Heart left ventricle (tissue), 16 donors: ENCODE measurements at regions not wholly inside any gene's neighbourhood (a gene's known extent, or its start where the extent isn't known, plus 50 kb on each side); places are given as distances from the start of the nearest gene placed in this dataset.

Experiments
- ATAC-seq, 4 donors: fragments of 200-7000 bp; cut with Tn5 transposase; one replicate each; pipeline ENCODE4 v1.9.1; 2020 to 2022; ENCODE audit warnings: moderate library complexity in 4 of 4, mild to moderate bottlenecking in 3 of 4, moderate number of reproducible peaks in 1 of 4
- DNase-seq, 5 donors: peaks; one replicate each; pipeline ENCODE4 v3.0.0-alpha.2; 2020
- H3K27ac ChIP-seq, 12 donors: fragments of 200-600 bp; sonication (generic) in 4 of 12; one replicate each; pipeline versions ENCODE4 v1.5.0 to v1.8.0; 2016 to 2022; ENCODE audit warnings: mild to moderate bottlenecking in 2 of 12
- H3K27me3 ChIP-seq, 9 donors: fragments of 200-600 bp; sonication (generic) in 2 of 9; one replicate each; pipeline versions ENCODE4 v1.5.1 to v1.8.0; 2016 to 2022; ENCODE audit warnings: mild to moderate bottlenecking in 3 of 9
- H3K36me3 ChIP-seq, 9 donors: fragments of 200-600 bp; sonication (generic) in 2 of 9; one replicate each; pipeline versions ENCODE4 v1.5.0 to v1.8.0; 2018 to 2022; ENCODE audit warnings: mild to moderate bottlenecking in 2 of 9
- H3K4me1 ChIP-seq, 12 donors: fragments of 200-600 bp; sonication (generic) in 4 of 12; one replicate each; pipeline versions ENCODE4 v1.5.0 to v1.8.0; 2016 to 2022; ENCODE audit warnings: mild to moderate bottlenecking in 3 of 12
- H3K4me3 ChIP-seq, 12 donors: fragments of 200-600 bp; sonication (generic) in 4 of 12; one replicate each; pipeline versions ENCODE4 v1.5.0 to v1.8.0; 2017 to 2022; ENCODE audit warnings: mild to moderate bottlenecking in 9 of 12, moderate library complexity in 4 of 12
- H3K9me3 ChIP-seq, 12 donors: fragments of 200-600 bp; sonication (generic) in 4 of 12; one replicate each; pipeline versions ENCODE4 v1.5.0 to v1.8.0; 2016 to 2022; ENCODE audit warnings: mild to moderate bottlenecking in 1 of 12
- POLR2A ChIP-seq, 2 donors: fragments of 450-650 bp; IDR thresholded peaks; one replicate each; pipeline ENCODE4 v1.6.1; 2017; ENCODE audit warnings: antibody characterized with exemption in 2 of 2, mild to moderate bottlenecking in 2 of 2, moderate library complexity in 2 of 2
- WGBS, 4 donors: extraction: QIAGEN DNeasy Blood & Tissue Kit in 2 of 4; methylation state at CpG; one replicate each; pipeline versions ENCODE4 v1.1.5 to v1.1.7; 2013 to 2018; 5-methylcytosine and 5-hydroxymethylcytosine counted together
- intact Hi-C, 10 donors: fragments of 100-400 bp; cut with DNase I; formaldehyde crosslinking; loops; one replicate each; pipeline versions ENCODE4 v1.11.1 to v1.14.2; 2022
- TF ChIP-seq, protein P1 (sequence below), 12 donors: fragments of 200-600 bp; sonication (generic) in 4 of 12; IDR thresholded peaks; one replicate each; pipeline versions ENCODE4 v1.5.0 to v1.8.0; 2018 to 2022; ENCODE audit warnings: antibody characterized with exemption in 12 of 12, mild to moderate bottlenecking in 5 of 12
- donor health status: ischemic (EF 13 %, LVEDD 7.1; RV severe dilation, severe dysfunction).
- donor health status: healthy with polysubstance abuse.
- donor health status: DM: no; HTN: yes; CAD: no.
- donor health status: DM: no; HTN: no; CAD: no.
- donor health status: ischemic (EF 25% LVEDD 6.9; RV normal size, moderate dysfunction).
- donor health status: ischemic (EF 25% LVEDD 5.7; RV mildly dilated, moderate dysfunction).
- donor health status: healthy.
- donor health status: DM: yes; HTN: yes; CAD: no.
- donor health status: ischemic (EF 35%, LVEDD 5.7; RV mildly dilated, moderate dysfunction).
- donor health status: nonischemic (EF 11% LVEDD 7.7; RV severe dilation, severe dysfunction).
- donor health status: DM: yes; HTN: yes; CAD: no.
- donor health status: PGD.
- donor health status: ischemic (EF 29% LVEDD 5.4; RV normal size, mild dysfunction).
- donor health status: nonischemic (EF 23%, LVEDD 6.1; RV moderate dilation, normal function).

DNA sequence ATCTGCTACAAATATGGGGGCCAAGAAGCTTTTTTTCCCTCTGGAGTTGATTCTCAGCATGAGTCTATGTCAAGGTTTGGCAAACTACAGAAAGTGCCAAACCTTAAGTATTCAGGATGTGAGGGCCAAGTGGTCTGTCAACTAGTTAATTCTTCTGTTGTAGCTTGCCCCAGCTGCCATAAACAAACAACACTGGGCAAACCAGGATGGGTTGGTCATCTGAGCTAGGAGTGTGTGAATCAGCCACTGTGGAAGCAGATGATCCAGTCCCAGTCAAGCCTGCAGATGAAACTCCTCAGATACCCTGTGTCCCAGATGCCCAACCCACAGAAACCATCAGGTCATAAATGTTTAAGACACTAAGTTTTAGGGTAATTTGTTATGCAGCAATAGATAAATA, 103.0 kb upstream of the MOCS1 start:
- DNase-seq = no peak
- H3K27ac ChIP-seq = no peak overlapping the region
- H3K4me3 ChIP-seq = no peak overlapping the region
- H3K9me3 ChIP-seq = peaks cover 0 to 6% (median 0%) of the 10 kb centered on the region in 12 donors
- no peaks in the 10 kb centered on the region for H3K4me1 ChIP-seq
- TF ChIP-seq, protein P1, sequence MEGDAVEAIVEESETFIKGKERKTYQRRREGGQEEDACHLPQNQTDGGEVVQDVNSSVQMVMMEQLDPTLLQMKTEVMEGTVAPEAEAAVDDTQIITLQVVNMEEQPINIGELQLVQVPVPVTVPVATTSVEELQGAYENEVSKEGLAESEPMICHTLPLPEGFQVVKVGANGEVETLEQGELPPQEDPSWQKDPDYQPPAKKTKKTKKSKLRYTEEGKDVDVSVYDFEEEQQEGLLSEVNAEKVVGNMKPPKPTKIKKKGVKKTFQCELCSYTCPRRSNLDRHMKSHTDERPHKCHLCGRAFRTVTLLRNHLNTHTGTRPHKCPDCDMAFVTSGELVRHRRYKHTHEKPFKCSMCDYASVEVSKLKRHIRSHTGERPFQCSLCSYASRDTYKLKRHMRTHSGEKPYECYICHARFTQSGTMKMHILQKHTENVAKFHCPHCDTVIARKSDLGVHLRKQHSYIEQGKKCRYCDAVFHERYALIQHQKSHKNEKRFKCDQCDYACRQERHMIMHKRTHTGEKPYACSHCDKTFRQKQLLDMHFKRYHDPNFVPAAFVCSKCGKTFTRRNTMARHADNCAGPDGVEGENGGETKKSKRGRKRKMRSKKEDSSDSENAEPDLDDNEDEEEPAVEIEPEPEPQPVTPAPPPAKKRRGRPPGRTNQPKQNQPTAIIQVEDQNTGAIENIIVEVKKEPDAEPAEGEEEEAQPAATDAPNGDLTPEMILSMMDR (IDR thresholded peaks at IDR 0.05) = no peak
- no peak for TF ChIP-seq POLR2A (IDR thresholded peaks at IDR 0.05)
- intact Hi-C loops = no loop called here
- ATAC-seq = no peak
- peaks cover 0 to 10% (median 0%) of the 10 kb centered on the region in 9 donors for H3K27me3 ChIP-seq
- H3K36me3 ChIP-seq = no peaks in the 10 kb centered on the region

DNA sequence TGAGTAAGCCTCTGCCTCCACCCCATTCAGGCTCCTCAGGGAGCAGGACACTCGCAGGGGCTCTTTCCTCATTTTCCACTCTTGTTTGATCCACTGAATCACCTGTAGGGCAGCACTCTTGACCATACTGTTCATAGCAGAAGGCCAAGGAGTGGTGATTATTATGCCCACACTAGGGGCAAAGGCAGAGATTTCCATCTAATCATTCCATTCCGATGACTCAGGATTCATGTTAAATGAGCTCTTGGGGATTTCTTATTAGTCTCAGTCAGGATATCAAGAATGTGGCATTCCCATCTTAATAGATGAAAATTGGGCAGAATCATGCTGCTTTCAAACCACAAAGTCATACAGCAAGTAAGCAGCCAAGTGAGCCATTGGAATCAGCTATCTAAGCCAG, 101.9 kb upstream of the MOCS1 start:
- Histone ChIP-seq H3K27me3 (peaks cover 0 to 5% (median 0%) of the 10 kb centered on the region in 9 donors), H3K9me3 (no peaks in the 10 kb centered on the region), H3K27ac (no peak overlapping the region), H3K4me3 (no peak overlapping the region), H3K4me1 (no peaks in the 10 kb centered on the region), H3K36me3 (no peaks in the 10 kb centered on the region)
- TF ChIP-seq, protein P1 (IDR thresholded peaks at IDR 0.05) = no peak
- TF ChIP-seq POLR2A (IDR thresholded peaks at IDR 0.05) = no peak
- ATAC-seq = no peak
- 77 to 85% (median 82%) methylated on average over 2 of the region's 2 CpGs for WGBS, 4 donors
- DNase-seq = no peak
- intact Hi-C loops = no loop called here

- WGBS, 4 donors = 82 to 97% (median 87%) methylated on average over 1 of the region's 1 CpG
- Histone ChIP-seq H3K4me1 (no peaks in the 10 kb centered on the region), H3K9me3 (no peaks in the 10 kb centered on the region), H3K27ac (no peak overlapping the region), H3K36me3 (no peaks in the 10 kb centered on the region), H3K27me3 (peaks cover 0 to 18% (median 0%) of the 10 kb centered on the region in 9 donors), H3K4me3 (no peak overlapping the region)
- ATAC-seq (no peak), DNase-seq (no peak)
- intact Hi-C loops = no loop called here
- no peak for TF ChIP-seq POLR2A (IDR thresholded peaks at IDR 0.05)
- TF ChIP-seq, protein P1 (IDR thresholded peaks at IDR 0.05) = no peak
These were observed 94.2 kb upstream of the MOCS1 start for GRCh38 chr6:40028449-40028848.

GRCh38 chr6:40022867-40023266, 88.6 kb upstream of the MOCS1 start:
- Histone ChIP-seq H3K4me3 (no peak overlapping the region), H3K27ac (no peak overlapping the region), H3K9me3 (peaks cover 0 to 19% (median 0%) of the 10 kb centered on the region in 12 donors), H3K27me3 (peaks cover 0 to 26% (median 0%) of the 10 kb centered on the region in 9 donors), H3K36me3 (no peaks in the 10 kb centered on the region), H3K4me1 (no peaks in the 10 kb centered on the region)
- intact Hi-C loops = no loop called here
- ATAC-seq = no peak
- WGBS, 4 donors = 82 to 88% (median 86%) methylated on average over 6 of the region's 6 CpGs
- TF ChIP-seq, protein P1 (IDR thresholded peaks at IDR 0.05) = no peak
- TF ChIP-seq POLR2A (IDR thresholded peaks at IDR 0.05) = no peak
- DNase-seq = no peak
